ENCODE measurements at regions not wholly inside any gene's neighbourhood (a gene's known extent, or its start where the extent isn't known, plus 50 kb on each side); places are given as distances from the start of the nearest gene placed in this dataset.

DNA sequence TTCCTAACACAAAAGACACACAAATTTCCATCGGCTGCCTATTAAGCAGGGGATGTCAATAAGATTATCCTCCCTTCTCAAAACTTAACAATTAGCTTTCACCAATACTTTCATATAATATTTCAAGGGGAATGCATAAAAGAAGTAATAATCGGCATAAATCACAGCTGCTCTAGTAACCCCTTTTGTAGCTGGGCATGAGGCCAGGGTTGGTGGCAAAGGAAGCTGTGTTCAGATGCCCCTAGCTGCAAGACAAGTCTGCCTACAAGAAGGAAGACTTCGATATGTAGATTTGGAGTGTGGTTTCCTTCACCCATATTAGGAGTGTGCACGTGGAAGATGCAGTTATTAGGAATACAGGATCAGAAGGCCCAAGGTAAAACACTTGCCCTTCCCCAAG is 156.9 kb upstream of the SSTR4 start:
- no peak for DNase-seq (ENCODE audit: low read depth)

DNA sequence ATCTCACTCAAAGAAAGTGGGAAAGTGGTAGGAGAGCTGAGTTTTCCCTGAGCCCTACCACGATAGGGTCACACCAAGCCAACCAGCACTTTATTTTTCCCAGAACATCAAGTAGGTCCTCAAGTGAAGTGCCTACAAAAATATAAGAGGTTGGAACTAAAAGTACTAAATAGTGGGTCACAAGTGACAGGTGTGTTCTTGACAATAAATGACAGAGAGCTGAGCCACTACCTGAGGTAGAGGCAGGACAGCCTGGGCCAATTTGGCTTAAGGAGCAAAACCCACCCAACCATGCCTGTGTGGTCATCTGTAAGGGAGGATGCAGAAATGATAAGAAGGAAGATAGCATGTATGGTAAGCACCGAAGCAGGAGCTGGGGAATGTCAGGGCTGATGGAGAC is 154.8 kb upstream of the SSTR4 start:
- H3K4me3 ChIP-seq (ENCODE audit: low read depth, low read length), result no peak overlapping the region
- DNase-seq (ENCODE audit: low read depth), result no peak
- TF ChIP-seq, protein P1, sequence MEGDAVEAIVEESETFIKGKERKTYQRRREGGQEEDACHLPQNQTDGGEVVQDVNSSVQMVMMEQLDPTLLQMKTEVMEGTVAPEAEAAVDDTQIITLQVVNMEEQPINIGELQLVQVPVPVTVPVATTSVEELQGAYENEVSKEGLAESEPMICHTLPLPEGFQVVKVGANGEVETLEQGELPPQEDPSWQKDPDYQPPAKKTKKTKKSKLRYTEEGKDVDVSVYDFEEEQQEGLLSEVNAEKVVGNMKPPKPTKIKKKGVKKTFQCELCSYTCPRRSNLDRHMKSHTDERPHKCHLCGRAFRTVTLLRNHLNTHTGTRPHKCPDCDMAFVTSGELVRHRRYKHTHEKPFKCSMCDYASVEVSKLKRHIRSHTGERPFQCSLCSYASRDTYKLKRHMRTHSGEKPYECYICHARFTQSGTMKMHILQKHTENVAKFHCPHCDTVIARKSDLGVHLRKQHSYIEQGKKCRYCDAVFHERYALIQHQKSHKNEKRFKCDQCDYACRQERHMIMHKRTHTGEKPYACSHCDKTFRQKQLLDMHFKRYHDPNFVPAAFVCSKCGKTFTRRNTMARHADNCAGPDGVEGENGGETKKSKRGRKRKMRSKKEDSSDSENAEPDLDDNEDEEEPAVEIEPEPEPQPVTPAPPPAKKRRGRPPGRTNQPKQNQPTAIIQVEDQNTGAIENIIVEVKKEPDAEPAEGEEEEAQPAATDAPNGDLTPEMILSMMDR (IDR thresholded peaks at IDR 0.05; ENCODE audit: low read depth, low read length, missing control alignments), result no peak
- in situ Hi-C loops (cut with HindIII; ENCODE audit: low sequenced_read_pairs), result no loop called here

More for the DNA sequence above, 156.9 kb upstream of the SSTR4 start:
- TF ChIP-seq, protein P1 (IDR thresholded peaks at IDR 0.05; ENCODE audit: low read depth, low read length, missing control alignments), result no peak
- H3K4me3 ChIP-seq (ENCODE audit: low read depth, low read length), result no peak overlapping the region
- in situ Hi-C loops (cut with HindIII; ENCODE audit: low sequenced_read_pairs), result no loop called here

DNA sequence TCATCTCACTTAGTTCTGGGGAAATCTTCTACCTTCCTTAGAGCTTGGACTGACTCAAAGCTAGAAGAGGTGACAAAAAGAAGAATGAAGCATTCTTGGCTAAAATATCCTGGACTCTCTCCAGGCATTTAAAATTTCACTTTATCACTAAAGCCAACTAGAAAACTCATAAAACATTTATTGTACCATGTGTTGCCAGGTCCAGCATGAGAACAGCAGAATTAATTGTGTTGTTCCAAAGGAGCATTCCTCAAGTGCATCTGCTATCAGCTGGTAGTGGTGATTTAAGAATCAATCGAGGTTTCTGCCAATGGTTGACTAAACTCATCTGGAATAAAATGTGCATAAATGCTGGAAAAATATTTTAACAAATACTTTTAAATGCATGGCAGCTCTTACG is 147.3 kb upstream of the SSTR4 start:
- in situ Hi-C loops (cut with HindIII; ENCODE audit: low sequenced_read_pairs), result no loop called here
- DNase-seq (ENCODE audit: low read depth), result no peak
- no peak overlapping the region for H3K4me3 ChIP-seq (ENCODE audit: low read depth, low read length)
- TF ChIP-seq, protein P1 (IDR thresholded peaks at IDR 0.05; ENCODE audit: low read depth, low read length, missing control alignments), result no peak

DNA sequence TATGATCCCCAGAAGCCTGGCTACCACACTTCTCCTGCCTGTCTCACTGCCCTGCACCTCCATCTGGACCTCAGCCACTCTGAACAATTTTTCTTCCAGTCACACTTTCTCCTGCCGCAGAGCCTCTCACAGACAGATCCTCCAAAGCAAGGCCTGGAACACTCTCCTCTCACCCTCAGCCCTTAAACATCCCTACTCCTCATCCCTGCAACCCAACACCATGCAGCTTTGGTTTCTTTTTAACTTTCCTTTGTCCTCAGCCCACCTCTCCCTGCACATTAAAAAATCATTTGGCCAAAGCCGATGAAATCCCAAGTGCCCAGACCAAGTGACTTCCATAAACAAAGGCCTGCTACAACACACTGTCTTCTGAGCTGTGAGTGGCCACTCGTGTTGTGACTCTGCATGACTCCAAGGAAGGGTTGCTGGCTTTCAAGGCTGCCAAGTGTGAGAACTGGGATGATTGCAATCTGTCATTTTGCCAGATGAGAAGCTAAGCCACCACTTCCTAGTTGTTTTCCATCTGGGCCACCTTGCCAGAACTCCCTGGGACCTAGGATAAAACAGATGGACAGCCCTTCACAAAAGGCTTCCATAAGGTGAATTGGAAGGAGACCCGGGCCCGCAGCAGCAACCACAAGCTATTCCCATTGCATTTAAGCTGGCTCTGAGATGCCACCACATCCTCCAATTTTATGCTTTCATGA is 144.4 kb upstream of the SSTR4 start:
- DNase-seq (ENCODE audit: low read depth), result no peak
- no peak overlapping the region for H3K4me3 ChIP-seq (ENCODE audit: low read depth, low read length)
- TF ChIP-seq, protein P1 (IDR thresholded peaks at IDR 0.05; ENCODE audit: low read depth, low read length, missing control alignments), result no peak
- in situ Hi-C loops (cut with HindIII; ENCODE audit: low sequenced_read_pairs), result no loop called here

DNA sequence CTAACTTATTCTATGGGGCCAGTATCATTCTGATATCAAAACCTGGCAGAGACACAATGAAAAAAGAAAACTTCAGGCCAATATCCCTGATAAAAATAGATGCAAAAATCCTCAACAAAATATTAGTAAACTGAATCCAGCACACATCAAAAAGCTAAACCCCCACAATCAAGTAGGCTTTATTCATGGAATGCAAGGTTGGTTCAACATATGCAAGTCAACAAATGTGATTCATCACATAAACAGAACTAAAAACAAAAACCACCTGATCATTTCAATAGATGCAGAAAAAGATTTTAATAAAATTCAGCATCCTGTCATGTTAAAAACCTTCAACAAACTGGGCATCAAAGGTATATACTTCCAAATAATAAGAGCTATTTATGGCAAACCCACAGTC is 133.9 kb upstream of the SSTR4 start:
- H3K4me3 ChIP-seq (ENCODE audit: low read depth, low read length), result no peak overlapping the region
- in situ Hi-C loops (cut with HindIII; ENCODE audit: low sequenced_read_pairs), result no loop called here
- DNase-seq (ENCODE audit: low read depth), result no peak
- TF ChIP-seq, protein P1 (IDR thresholded peaks at IDR 0.05; ENCODE audit: low read depth, low read length, missing control alignments), result no peak

DNA sequence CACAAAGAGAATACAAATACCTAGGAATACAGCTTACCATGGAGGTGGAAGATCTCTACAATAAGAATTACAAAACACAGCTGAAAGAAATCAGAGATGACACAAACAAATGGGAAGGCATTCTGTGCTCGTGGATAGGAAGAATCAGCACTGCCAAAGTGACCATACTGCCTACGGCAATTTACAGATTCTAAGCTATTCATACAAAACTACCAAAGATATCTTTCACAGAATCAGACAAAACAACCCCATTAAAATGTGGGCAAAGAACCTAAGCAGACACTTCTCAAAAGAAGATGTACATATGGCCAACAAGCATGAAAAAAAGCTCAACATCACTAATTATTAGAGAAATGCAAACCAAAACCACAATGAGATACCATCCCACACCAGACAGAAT is 133.2 kb upstream of the SSTR4 start:
- TF ChIP-seq, protein P1 (IDR thresholded peaks at IDR 0.05; ENCODE audit: low read depth, low read length, missing control alignments), result no peak
- no peak for DNase-seq (ENCODE audit: low read depth)
- in situ Hi-C loops (cut with HindIII; ENCODE audit: low sequenced_read_pairs), result no loop called here
- H3K4me3 ChIP-seq (ENCODE audit: low read depth, low read length), result no peak overlapping the region
